Colon (tissue), 2 donors: ENCODE measurements at regions not wholly inside any gene's neighbourhood (a gene's known extent, or its start where the extent isn't known, plus 50 kb on each side); places are given as distances from the start of the nearest gene placed in this dataset.

ENCODE experiments used
- FAIRE-seq: peaks from 2 replicates; lab custom pipeline; 2012; peaks lifted over from hg19 to GRCh38; lab: Jason Lieb, UNC
- donor health status: control.
- donor health status: control.

DNA sequence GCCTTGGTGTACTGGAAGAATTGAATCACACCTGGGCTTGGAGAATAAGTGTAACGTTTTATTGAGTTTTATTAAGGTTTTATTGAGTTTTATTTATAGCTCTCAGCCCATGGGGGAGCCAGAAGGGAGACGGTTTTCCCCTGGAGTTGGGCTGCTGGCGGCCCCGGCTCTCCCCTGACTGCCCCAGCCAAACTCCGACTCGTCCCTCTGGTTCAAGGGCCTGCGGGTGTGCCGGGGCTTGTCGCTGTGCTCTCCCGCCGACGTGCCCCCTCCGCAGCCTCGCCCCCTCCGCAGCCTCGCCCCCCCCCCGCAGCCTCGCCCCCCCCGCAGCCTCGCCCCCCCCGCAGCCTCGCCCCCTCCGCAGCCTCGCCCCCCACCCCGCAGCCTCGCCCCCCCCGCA is 326.1 kb upstream of the RTL1 start:
- FAIRE-seq, result no peak

DNA sequence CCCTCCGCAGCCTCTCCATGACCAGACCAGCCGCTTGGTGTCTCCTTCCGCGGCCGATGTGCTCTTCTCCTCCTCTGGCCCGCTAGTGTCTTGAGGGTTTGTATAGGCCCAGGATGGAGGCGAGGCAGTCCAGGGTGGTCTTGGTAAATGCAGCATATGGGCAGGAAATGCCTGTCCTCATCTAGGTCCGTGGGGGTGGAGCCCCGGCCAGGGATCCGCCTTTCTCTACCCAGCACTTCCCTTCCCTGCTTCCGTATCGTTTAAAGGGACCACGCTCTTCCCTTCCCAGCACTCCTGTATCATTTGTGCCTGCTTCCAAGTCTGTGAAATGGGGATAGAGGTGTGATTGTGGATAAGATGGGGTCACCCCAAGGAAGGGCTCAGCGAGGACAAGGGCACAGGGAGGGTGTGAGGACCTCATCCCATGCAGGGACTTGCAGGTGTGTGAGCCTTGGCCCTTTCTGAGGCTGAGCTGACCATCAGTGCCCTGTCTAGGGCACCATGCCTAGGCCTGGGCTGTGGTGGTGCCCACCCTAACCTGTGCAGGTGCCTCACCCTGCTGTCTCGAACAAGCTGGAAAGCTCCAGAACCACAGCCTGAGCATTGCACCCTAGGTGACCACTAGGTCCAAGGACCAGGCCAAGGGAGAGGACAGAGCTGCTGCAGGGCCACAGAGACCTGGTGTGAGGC is 326.8 kb upstream of the RTL1 start:
- FAIRE-seq, result no peak

- no peak for FAIRE-seq
These were observed 327.5 kb upstream of the RTL1 start for GRCh38 chr14:101230851-101231550.

GRCh38 chr14:101231828-101232227 is 328.3 kb upstream of the RTL1 start:
- no peak for FAIRE-seq

DNA sequence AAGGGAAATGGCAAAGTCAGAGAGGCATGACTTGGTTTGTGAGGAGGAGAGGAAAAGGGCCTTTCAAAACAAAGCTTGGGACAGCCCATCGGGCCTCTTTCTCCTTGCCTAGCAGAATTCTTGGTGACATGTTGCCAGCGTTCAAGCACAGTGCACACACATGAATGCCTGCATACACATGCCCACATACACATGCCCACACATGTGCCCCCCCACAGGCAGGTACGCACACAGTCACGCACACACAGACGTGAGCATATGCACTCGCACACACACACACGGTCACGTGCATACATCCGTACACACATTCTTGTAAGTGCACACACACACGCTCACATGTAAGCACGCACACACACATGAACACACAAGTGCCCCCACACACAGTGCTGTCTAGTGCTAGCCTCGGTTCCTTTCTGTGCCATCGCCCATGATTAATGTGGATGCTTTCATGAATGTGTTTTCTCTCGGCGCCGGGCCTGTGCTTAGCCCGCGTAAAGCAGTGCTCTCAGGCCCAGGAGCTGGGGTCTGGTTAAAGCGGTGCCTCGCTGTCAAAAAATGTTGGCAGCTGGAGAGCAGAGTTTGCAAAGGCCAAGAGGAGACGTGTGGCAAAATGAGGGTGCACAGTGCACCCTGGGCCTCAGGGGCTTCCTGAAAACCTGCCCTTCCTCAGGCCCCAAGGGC is 328.8 kb upstream of the DIO3 start:
- FAIRE-seq, result no peak

GRCh38 chr14:101233021-101233366 is 328.3 kb upstream of the DIO3 start:
- FAIRE-seq, result no peak

DNA sequence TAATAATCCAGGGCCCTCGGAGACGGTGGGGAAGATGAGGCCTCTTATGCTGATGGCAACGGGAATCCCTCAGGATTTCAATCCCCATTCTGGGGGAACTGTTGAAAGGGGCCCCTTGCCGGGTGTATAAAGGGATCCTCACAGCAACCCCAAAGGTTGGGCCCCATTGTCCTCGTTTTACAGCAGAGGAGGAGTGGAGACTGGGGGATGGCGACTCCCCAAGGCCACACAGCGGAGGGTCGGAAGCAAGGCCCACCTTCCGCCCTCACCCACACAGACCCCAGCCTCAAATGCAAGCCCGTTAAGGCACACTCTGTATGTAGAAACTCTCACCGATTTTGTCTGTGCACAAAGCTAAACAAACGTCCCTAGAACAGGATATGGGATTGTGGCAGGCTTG is 327.9 kb upstream of the DIO3 start:
- FAIRE-seq, result no peak

GRCh38 chr14:101233808-101234207 is 327.5 kb upstream of the DIO3 start:
- no peak for FAIRE-seq

- no peak for FAIRE-seq
These were observed 326.9 kb upstream of the DIO3 start for GRCh38 chr14:101234244-101234937.

- no peak for FAIRE-seq
These were observed 326.3 kb upstream of the DIO3 start for GRCh38 chr14:101234999-101235334.

DNA sequence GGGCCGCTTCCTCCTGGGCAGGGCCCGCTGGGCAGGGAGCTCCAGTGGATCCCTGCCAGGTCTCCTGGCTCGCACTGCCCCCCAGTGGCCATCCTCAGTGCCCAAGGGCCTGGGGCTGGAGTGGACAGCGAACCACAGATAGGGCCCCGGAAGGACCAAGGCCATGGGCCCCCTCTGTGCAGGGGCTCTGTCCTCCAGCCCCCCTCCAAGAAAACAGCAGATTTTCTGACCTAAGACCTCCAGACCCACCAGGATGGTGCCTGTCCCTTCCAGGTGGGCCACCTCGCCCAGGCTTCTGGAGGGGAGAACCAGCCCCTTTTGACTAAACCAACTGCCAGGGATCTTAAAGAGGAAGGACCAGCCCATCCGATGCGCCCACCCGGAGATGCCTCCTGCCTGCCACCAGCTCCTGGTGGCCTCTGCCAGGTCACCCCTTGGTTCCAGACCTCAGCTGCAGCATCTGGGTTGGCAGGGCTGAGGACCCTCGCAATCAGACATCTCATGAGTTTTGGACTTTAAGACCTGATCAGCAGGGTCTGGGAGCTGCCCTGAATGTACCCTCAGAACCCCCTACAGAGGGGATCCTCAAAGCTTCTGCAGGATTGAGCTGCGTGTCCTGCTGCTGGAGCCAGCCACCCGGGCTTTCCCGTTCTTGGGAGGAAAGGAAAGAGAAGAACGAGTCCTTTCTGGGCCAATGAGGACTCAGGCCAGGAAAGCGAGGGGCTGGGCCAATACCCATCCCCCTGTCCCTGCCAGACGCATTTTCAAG is 325.8 kb upstream of the DIO3 start:
- no peak for FAIRE-seq

DNA sequence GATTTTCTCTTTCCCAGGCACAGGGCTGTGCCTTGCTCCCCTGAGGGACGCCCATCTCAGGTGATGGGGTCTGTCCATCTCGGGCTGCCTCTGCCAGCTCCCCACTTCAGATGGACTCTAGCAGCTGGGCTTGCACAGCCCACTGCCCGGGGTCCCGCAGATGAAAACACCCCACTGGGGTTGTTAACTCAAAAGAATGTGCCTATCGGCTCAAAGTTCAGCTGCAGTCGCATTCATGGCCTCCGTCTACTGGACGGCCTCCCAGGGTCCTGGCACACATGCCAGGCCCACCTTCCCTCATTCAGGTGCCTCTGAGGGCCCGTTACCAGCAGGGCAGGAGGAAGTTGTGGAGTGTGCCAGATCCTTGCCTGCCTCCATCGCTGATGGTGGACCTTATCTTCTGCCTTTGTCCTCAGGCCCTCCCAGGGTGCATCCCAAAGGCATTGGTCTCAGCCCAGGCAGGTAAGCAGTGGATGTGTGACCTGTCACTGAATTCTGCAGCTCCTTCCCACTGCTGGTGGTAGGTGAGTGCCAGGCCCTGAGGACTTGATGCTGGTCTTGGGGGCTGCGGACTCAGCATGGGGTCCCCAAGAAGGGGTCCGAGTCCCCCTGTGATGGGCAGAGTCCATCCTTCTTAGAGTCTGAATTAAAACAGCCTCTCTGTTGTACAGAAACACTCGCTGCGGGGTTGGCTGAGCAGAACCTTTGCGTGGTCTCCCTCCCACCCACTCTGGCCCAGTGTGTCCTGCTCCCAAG is 324.6 kb upstream of the DIO3 start:
- no peak for FAIRE-seq

GRCh38 chr14:101237252-101237616 is 324.1 kb upstream of the DIO3 start:
- no peak for FAIRE-seq

DNA sequence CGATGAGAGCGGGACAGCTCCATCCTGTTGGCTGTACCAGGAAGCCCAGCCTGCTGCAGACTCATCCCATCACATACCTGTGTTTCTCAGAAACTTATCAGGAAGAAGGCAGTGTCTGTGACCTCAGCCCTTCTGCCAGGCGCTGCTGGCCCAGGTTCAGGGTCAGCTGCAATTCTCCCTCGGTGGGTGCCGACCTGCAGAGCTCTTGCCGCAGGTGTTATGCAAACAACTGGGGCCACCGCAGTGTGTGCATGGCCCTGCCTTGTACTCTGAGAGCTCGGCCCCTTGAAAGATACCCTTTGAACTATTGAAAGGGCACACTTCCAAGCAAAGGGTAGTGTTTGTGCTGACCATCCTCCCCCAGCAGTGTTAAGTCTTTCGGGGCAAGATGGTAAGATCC is 322.2 kb upstream of the DIO3 start:
- no peak for FAIRE-seq

- FAIRE-seq, result no peak
These were observed 320.1 kb upstream of the DIO3 start for GRCh38 chr14:101241147-101241546.

DNA sequence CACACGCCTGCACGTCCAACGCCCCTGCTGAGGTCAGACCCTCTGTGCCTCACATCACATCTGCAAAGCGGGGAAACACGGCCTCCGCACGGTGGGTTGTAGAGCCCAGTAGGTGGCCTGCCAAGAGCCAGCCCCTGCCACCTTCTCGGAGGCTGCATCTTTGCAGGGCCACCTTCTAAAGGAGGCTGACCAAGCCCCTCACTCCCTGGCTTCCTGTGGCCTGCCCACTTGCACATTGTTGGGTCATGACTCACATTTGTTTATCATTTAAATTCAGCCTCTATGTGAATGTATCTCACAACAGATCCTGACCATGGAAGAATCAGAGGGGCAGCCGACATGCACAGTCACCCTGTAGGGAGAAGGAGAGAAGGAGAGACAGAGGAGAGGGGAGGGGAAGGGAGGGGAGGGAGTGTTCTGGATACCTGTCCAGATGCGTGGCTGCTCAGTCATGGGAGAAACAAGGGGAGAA is 319.5 kb upstream of the DIO3 start:
- FAIRE-seq, result no peak

GRCh38 chr14:101242442-101243385 is 318.6 kb upstream of the DIO3 start:
- no peak for FAIRE-seq

DNA sequence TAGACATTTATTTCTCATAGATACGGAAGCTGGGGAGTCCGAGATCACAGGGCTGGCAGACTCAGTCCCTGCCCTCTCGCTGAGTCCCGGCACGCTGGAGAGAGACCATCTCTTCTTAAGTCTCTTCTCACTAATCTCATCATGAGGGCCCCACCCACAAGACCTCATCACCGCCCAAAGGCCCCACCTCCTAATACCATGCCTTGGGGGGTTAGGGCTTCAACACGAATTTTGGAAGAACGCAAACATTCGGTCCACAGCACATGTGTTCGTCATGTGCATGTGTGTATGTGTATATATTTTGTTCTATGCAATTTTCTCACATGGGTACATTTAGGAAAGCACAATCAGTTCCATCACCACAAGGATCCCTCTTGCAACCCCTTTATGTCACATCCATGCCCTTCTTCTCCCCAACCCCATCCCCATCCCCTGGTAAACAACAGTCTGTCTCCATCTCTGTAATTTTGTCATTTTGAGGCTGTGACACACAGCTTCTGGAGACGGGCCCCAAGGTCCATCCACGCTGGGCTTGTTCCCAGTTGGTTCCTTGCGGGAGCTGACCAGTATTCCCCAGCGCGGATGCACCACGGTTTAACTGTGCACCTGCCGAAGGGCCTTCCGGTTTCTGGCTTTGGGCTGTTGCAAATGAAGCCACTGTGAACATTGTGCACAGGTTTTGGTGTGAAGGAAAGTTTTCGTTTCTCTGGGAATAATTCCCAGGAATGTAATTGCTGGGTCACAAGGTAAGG is 317.5 kb upstream of the DIO3 start:
- FAIRE-seq, result no peak
